ENCODE measurements at regions not wholly inside any gene's neighbourhood (a gene's known extent, or its start where the extent isn't known, plus 50 kb on each side); places are given as distances from the start of the nearest gene placed in this dataset.
"Not testable (repeated sequence)": the region's sequence is repeated elsewhere in the genome, so short reads cannot be mapped to it uniquely, and the experiment has no call there.

DNA sequence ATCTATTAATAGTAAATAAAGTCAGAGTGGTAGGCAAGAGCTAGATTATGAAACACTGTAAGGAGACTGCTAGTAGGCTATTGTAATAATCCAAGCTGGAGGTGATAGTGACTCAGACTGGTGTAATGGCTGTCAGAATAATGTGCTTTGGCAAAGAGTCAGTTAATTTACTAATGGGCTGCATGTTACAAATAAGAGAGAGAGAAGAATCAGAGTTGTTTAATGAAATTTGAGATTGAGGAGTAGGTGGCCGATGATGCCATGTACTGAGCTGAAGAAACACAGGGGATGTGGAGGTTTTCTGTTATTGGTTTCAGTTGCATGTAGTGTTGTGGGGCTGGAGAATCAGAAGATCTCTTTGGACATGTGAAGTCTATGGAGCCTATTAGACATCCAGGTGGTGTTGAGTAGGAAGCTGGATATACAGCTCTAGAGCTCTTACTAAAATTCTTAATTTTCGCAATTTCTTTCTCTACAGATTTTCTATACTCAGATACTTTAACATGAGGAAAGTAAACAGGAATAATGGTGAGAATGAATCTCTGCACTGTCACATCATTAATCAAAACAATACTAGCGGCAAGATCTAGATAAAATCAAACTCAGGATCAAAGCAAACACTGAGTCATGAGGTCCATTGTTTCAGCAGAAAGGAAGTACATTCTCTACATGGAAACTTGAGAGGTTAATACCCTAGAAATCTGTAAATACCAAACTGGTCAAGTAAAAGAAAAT, 167.7 kb downstream of the SIM1 start:
- Histone ChIP-seq H3K4me3 (ENCODE audit: low read depth, low read length) (no peak overlapping the region), H3K27ac (ENCODE audit: low read depth, low read length) (no peak overlapping the region), H3K27me3 (ENCODE audit: control insufficient read depth, insufficient read depth, low read length) (no peaks in the 10 kb centered on the region), H3K36me3 (ENCODE audit: control insufficient read depth, insufficient read depth, low read length) (no peaks in the 10 kb centered on the region), H3K9me3 (ENCODE audit: control insufficient read depth, insufficient read depth, low read depth, low read length) (no peaks in the 10 kb centered on the region), H3K9ac (ENCODE audit: low read length) (no peak overlapping the region), H3K4me1 (ENCODE audit: control insufficient read depth, insufficient read depth, low read length) (peaks cover 4% of the 10 kb centered on the region; the same call in 1 of the 2 replicates)

DNA sequence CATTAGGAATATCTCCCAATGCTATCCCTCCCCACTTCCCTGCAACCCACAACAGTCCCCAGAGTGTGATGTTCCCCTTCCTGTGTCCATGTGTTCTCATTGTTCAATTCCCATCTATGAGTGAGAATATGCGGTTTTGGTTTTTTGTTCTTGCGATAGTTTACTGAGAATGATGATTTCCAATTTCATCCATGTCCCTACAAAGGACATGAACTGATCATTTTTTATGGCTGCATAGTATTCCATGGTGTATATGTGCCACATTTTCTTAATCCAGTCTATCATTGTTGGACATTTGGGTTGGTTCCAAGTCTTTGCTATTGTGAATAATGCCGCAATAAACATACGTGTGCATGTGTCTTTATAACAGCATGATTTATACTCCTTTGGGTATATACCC, 169.5 kb downstream of the SIM1 start:
- H3K4me3 ChIP-seq (ENCODE audit: low read depth, low read length); H3K9me3 ChIP-seq (ENCODE audit: control insufficient read depth, insufficient read depth, low read depth, low read length); H3K27ac ChIP-seq (ENCODE audit: low read depth, low read length); H3K9ac ChIP-seq (ENCODE audit: low read length); H3K36me3 ChIP-seq (ENCODE audit: control insufficient read depth, insufficient read depth, low read length); H3K27me3 ChIP-seq (ENCODE audit: control insufficient read depth, insufficient read depth, low read length); H3K4me1 ChIP-seq (ENCODE audit: control insufficient read depth, insufficient read depth, low read length): not testable (repeated sequence)

DNA sequence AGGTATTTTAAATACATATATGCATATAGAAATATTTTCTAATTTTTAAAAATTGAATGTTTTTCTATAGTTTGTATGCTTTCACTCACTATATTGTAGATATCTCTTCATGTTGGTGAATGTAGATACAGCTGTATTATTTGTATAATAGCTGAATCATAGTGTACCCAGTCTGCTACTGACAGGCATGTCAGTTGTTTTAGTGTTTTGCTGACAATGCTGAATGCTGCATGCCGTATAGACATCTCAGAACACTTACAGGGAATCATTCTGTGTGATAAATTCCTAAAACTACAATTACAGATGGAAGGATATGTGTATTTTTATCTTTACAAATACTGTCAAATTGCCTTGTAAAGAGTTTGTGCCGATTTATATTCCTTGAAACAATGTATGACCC, 175.4 kb downstream of the SIM1 start:
- Histone ChIP-seq H3K27me3 (ENCODE audit: control insufficient read depth, insufficient read depth, low read length) (no peaks in the 10 kb centered on the region), H3K27ac (ENCODE audit: low read depth, low read length) (no peak overlapping the region), H3K9me3 (ENCODE audit: control insufficient read depth, insufficient read depth, low read depth, low read length) (no peaks in the 10 kb centered on the region), H3K4me3 (ENCODE audit: low read depth, low read length) (no peak overlapping the region), H3K9ac (ENCODE audit: low read length) (no peak overlapping the region), H3K4me1 (ENCODE audit: control insufficient read depth, insufficient read depth, low read length) (no peaks in the 10 kb centered on the region), H3K36me3 (ENCODE audit: control insufficient read depth, insufficient read depth, low read length) (no peaks in the 10 kb centered on the region)

DNA sequence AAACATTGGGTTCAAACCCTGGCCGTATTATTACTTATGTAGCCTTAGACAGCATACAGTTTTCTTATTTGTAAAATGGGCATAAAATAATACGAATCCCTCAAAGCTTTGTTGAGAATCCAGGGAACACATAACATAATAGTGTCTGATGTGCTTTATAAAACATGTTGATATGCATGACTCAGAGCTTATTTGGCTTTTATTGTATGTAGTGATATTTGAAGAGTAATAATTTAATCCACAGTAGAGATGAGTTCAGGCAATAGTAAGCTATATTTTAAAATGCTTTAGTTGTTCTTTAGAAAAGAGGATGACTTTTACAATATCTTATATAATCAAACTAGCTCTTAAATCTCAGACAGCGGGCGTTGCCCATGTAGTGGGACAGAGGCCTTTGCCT, 176.4 kb downstream of the SIM1 start:
- Histone ChIP-seq H3K9ac (ENCODE audit: low read length) (no peak overlapping the region), H3K27me3 (ENCODE audit: control insufficient read depth, insufficient read depth, low read length) (no peaks in the 10 kb centered on the region), H3K9me3 (ENCODE audit: control insufficient read depth, insufficient read depth, low read depth, low read length) (no peaks in the 10 kb centered on the region), H3K27ac (ENCODE audit: low read depth, low read length) (no peak overlapping the region), H3K36me3 (ENCODE audit: control insufficient read depth, insufficient read depth, low read length) (no peaks in the 10 kb centered on the region), H3K4me1 (ENCODE audit: control insufficient read depth, insufficient read depth, low read length) (peaks cover 4% of the 10 kb centered on the region; the same call in 1 of the 2 replicates), H3K4me3 (ENCODE audit: low read depth, low read length) (no peak overlapping the region)

DNA sequence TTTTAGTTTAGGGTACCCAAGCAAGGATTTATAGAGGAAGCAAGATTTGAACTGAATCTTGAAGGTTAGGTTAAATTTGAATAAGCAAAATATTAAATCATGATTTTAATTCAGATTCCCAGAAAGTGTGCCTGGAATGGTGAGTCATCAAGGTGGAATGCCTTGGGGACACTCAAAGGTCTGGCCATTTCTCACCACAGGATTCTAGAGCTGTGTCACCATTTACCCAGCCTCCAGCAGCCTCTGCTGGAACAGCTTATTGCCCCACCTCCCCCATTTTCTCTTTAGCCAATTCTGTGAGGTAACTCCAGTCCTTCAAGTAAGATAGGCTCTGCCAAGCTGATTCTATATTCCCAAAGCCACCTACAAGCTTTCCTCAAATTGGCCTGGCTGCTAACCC, 181.4 kb downstream of the SIM1 start:
- H3K4me1 ChIP-seq (ENCODE audit: control insufficient read depth, insufficient read depth, low read length) = peaks cover 16% of the 10 kb centered on the region; the same call in 1 of the 2 replicates
- no peak overlapping the region for H3K4me3 ChIP-seq (ENCODE audit: low read depth, low read length)
- H3K36me3 ChIP-seq (ENCODE audit: control insufficient read depth, insufficient read depth, low read length) = no peaks in the 10 kb centered on the region
- H3K27me3 ChIP-seq (ENCODE audit: control insufficient read depth, insufficient read depth, low read length) = no peaks in the 10 kb centered on the region
- no peak overlapping the region for H3K27ac ChIP-seq (ENCODE audit: low read depth, low read length)
- H3K9me3 ChIP-seq (ENCODE audit: control insufficient read depth, insufficient read depth, low read depth, low read length) = no peaks in the 10 kb centered on the region
- no peak overlapping the region for H3K9ac ChIP-seq (ENCODE audit: low read length)

DNA sequence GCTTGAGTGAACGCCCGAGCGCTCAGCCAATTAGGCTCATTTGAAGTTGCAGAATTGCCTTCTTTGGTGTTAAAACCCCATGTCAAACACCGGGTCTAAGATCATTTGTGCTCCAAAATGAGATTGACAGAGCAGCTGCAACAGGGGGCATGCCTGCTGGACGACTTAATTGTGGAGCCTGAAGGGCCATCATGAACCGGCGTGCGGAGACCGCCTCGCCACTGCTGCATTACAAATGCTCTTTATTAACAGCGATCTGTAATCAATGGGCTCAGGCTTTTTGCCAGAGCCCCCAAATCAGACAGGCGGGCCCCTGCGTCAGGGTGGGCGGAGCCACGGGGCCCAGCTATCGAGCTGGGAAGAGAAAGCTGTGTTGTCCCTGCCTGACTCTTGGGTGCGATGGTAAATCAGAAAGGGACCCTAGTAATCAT, 183.2 kb downstream of the SIM1 start:
- peak overlapping the region; percentile 48 for H3K4me3 ChIP-seq (ENCODE audit: low read depth, low read length)
- H3K4me1 ChIP-seq (ENCODE audit: control insufficient read depth, insufficient read depth, low read length) = peaks cover 16% of the 10 kb centered on the region
- peak overlapping the region; percentile 45 for H3K9ac ChIP-seq (ENCODE audit: low read length)
- H3K27me3 ChIP-seq (ENCODE audit: control insufficient read depth, insufficient read depth, low read length) = no peaks in the 10 kb centered on the region
- no peaks in the 10 kb centered on the region for H3K9me3 ChIP-seq (ENCODE audit: control insufficient read depth, insufficient read depth, low read depth, low read length)
- peak overlapping the region; percentile 4; the same call in 1 of the 2 replicates for H3K27ac ChIP-seq (ENCODE audit: low read depth, low read length)
- no peaks in the 10 kb centered on the region for H3K36me3 ChIP-seq (ENCODE audit: control insufficient read depth, insufficient read depth, low read length)

DNA sequence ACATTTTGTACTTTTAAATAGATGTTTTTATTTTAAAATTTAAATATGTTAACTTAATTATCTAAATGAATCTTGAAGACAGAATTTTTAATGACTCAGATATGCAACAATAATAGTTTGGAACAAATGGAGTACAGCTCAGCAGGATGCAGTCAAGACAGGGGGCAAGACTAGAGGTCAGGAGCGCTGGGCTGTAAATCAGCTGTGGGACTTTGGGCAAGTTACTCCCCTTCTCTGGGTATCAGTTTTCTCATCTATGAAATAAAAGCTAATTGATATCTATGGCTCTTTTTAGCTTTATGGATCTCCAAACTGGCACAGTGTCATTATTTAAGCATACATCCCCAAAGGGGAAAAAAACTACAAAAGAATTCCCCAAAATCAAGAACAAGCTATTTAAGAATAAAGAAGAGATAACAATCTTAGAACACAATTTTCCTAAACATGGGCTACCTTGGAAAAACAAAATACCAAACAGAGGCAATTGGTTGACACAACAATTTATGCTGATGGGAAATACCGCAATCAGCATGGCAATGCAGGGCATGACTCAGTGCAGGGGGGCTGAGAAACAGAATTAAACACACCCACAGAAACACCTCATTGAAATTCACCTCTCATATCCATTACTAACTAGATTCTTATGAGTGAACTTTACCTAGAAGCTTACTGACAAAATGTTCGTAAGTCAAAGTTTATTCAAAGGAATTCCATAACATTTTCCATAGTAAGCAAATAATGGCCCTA, 188.2 kb downstream of the SIM1 start:
- Histone ChIP-seq H3K4me1 (ENCODE audit: control insufficient read depth, insufficient read depth, low read length) (peaks cover 2% of the 10 kb centered on the region), H3K4me3 (ENCODE audit: low read depth, low read length) (no peak overlapping the region), H3K27me3 (ENCODE audit: control insufficient read depth, insufficient read depth, low read length) (no peaks in the 10 kb centered on the region), H3K9me3 (ENCODE audit: control insufficient read depth, insufficient read depth, low read depth, low read length) (peaks cover 9% of the 10 kb centered on the region), H3K9ac (ENCODE audit: low read length) (no peak overlapping the region), H3K27ac (ENCODE audit: low read depth, low read length) (no peak overlapping the region), H3K36me3 (ENCODE audit: control insufficient read depth, insufficient read depth, low read length) (no peaks in the 10 kb centered on the region)

DNA sequence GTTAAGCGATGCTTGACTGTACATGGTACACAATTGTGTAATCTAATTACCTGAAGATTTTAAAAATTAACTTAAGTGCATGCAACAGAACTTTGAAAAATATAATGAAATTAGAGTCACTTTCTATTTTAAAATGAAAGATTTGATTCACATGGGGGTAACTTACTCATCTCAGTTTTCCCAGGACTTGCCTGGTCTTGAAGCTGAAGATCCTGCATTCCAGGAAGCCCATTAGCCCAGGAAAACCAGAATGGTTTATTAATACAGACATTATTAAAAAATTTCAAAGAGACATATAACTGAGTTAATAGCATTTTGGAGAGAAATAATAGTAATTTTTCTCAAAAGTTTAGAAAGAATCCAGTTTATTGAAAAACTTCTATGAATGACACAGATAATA, 190.6 kb downstream of the SIM1 start:
- no peak overlapping the region for H3K27ac ChIP-seq (ENCODE audit: low read depth, low read length)
- no peak overlapping the region for H3K9ac ChIP-seq (ENCODE audit: low read length)
- H3K4me1 ChIP-seq (ENCODE audit: control insufficient read depth, insufficient read depth, low read length) = peaks cover 3% of the 10 kb centered on the region; the same call in 1 of the 2 replicates
- no peak overlapping the region for H3K4me3 ChIP-seq (ENCODE audit: low read depth, low read length)
- no peaks in the 10 kb centered on the region for H3K36me3 ChIP-seq (ENCODE audit: control insufficient read depth, insufficient read depth, low read length)
- H3K27me3 ChIP-seq (ENCODE audit: control insufficient read depth, insufficient read depth, low read length) = no peaks in the 10 kb centered on the region
- peaks cover 9% of the 10 kb centered on the region for H3K9me3 ChIP-seq (ENCODE audit: control insufficient read depth, insufficient read depth, low read depth, low read length)

DNA sequence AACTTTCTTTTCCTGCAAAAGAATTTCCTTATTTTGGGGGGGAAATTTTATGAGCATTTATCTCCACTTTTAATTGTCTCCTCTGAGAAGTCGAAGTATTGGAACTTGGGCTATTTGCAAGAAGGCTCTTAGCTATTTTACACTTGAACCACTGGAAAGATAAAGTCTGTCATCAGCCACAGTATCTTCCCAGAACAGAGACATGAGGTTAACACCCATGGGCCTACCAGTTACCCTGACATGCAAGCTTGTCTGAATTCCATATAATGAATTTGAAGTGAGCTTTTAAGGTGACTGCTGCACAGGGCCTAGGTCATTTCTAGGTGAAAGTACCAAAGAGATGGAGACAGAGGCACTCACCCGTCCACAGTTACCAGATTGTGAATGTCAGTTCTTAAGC, 193.1 kb downstream of the SIM1 start:
- Histone ChIP-seq H3K9ac (ENCODE audit: low read length) (no peak overlapping the region), H3K9me3 (ENCODE audit: control insufficient read depth, insufficient read depth, low read depth, low read length) (peaks cover 9% of the 10 kb centered on the region), H3K27ac (ENCODE audit: low read depth, low read length) (no peak overlapping the region), H3K4me1 (ENCODE audit: control insufficient read depth, insufficient read depth, low read length) (peaks cover 17% of the 10 kb centered on the region), H3K27me3 (ENCODE audit: control insufficient read depth, insufficient read depth, low read length) (no peaks in the 10 kb centered on the region), H3K4me3 (ENCODE audit: low read depth, low read length) (no peak overlapping the region), H3K36me3 (ENCODE audit: control insufficient read depth, insufficient read depth, low read length) (no peaks in the 10 kb centered on the region)

DNA sequence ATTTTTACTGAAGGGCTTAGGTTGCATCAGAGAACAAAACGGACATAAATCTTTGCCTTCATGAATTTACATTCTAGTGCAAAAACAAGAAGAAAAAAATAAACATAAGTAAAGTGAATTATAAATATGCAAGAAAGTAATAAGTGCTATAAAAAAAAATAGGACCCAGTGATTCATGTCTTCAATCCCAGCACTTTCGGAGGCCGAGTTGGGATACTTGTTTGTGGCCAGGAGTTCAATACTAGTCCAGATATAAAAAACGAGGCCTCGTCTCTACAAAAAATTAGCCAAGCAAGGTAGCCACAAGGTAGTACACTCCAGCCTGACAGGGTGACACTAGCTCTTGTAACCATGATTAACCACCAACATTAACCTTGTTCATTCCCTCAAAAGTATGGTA, 193.5 kb downstream of the SIM1 start:
- Histone ChIP-seq H3K9me3 (ENCODE audit: control insufficient read depth, insufficient read depth, low read depth, low read length) (peaks cover 9% of the 10 kb centered on the region), H3K4me3 (ENCODE audit: low read depth, low read length) (no peak overlapping the region), H3K27me3 (ENCODE audit: control insufficient read depth, insufficient read depth, low read length) (no peaks in the 10 kb centered on the region), H3K27ac (ENCODE audit: low read depth, low read length) (no peak overlapping the region), H3K9ac (ENCODE audit: low read length) (no peak overlapping the region), H3K4me1 (ENCODE audit: control insufficient read depth, insufficient read depth, low read length) (peaks cover 17% of the 10 kb centered on the region), H3K36me3 (ENCODE audit: control insufficient read depth, insufficient read depth, low read length) (no peaks in the 10 kb centered on the region)

DNA sequence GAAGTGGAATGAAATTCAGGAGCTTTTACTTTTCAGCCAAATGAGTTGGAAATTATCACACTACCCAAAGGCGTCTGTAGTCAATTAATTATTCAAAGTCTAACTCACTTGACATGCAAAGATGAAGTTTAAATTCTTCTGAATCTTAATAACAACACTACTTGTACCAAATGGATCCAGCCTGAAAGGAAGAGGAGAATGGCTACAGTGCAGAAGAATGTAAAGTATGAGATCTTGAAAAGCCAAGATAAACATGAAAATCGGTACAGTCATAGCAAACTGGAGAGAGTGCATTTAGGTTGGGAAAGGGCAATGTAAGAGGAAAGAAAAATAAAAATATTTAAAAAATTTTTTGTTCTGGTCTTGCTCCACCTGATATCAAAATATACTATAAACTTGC, 195.5 kb downstream of the SIM1 start:
- no peak overlapping the region for H3K4me3 ChIP-seq (ENCODE audit: low read depth, low read length)
- H3K36me3 ChIP-seq (ENCODE audit: control insufficient read depth, insufficient read depth, low read length) = no peaks in the 10 kb centered on the region
- H3K9ac ChIP-seq (ENCODE audit: low read length) = no peak overlapping the region
- no peaks in the 10 kb centered on the region for H3K27me3 ChIP-seq (ENCODE audit: control insufficient read depth, insufficient read depth, low read length)
- H3K9me3 ChIP-seq (ENCODE audit: control insufficient read depth, insufficient read depth, low read depth, low read length) = no peaks in the 10 kb centered on the region; the same call in 1 of the 2 replicates
- peaks cover 17% of the 10 kb centered on the region for H3K4me1 ChIP-seq (ENCODE audit: control insufficient read depth, insufficient read depth, low read length)
- H3K27ac ChIP-seq (ENCODE audit: low read depth, low read length) = no peak overlapping the region
